Mesenchymal stem cell (in vitro differentiated cells and primary cell): ENCODE measurements at regions not wholly inside any gene's neighbourhood (a gene's known extent, or its start where the extent isn't known, plus 50 kb on each side); places are given as distances from the start of the nearest gene placed in this dataset.

Source experiments
- DNase-seq: peaks from one replicate; pipeline ENCODE4 v3.0.0-alpha.2; 2013
- H2AFZ ChIP-seq: one replicate; pipeline ENCODE4 v1.6.1; 2013; ENCODE audit warnings: low read depth, mild to moderate bottlenecking, control low read depth, inconsistent platforms, low read length, moderate library complexity
- H2AK5ac ChIP-seq: 2 replicates; pipeline ENCODE4 v1.6.1; 2013; ENCODE audit warnings: low read length, moderate library complexity, mild to moderate bottlenecking, inconsistent platforms; ENCODE audit not compliant: severe bottlenecking
- H2BK120ac ChIP-seq: one replicate; pipeline ENCODE4 v1.6.1; 2013; ENCODE audit warnings: low read depth, mild to moderate bottlenecking, inconsistent platforms, low read length, moderate library complexity
- H2BK12ac ChIP-seq, 2 experiments: one replicate each; pipeline ENCODE4 v1.6.1; 2013; ENCODE audit warnings: inconsistent platforms in 2 of 2, low read length in 2 of 2, mild to moderate bottlenecking in 2 of 2, moderate library complexity in 2 of 2, control low read depth in 1 of 2
- H2BK15ac ChIP-seq: one replicate; pipeline ENCODE4 v1.6.1; 2013; ENCODE audit warnings: mild to moderate bottlenecking, low read depth, inconsistent platforms; ENCODE audit not compliant: poor library complexity, severe bottlenecking
- H2BK5ac ChIP-seq: 2 replicates; pipeline ENCODE4 v1.6.1; 2013; ENCODE audit warnings: low read depth, mild to moderate bottlenecking, low read length, control low read depth, inconsistent platforms; ENCODE audit not compliant: poor library complexity, severe bottlenecking
- H3K14ac ChIP-seq, 2 experiments: one replicate each; pipeline ENCODE4 v1.6.1; 2013; ENCODE audit warnings: inconsistent platforms in 2 of 2, low read length in 2 of 2, control low read depth in 1 of 2, mild to moderate bottlenecking in 1 of 2, moderate library complexity in 1 of 2
- H3K18ac ChIP-seq, 2 experiments: one replicate each; pipeline ENCODE4 v1.6.1; 2013; ENCODE audit warnings: inconsistent platforms in 2 of 2, low read length in 2 of 2, control low read depth in 1 of 2, low read depth in 1 of 2, mild to moderate bottlenecking in 1 of 2
- H3K23ac ChIP-seq, 2 experiments: one replicate each; pipeline ENCODE4 v1.6.1; 2013; ENCODE audit warnings: inconsistent platforms in 2 of 2, low read length in 2 of 2, mild to moderate bottlenecking in 2 of 2, moderate library complexity in 2 of 2, control low read depth in 1 of 2
- H3K27ac ChIP-seq: 2 replicates; pipeline ENCODE4 v1.5.1; 2013; ENCODE audit warnings: mild to moderate bottlenecking, moderate library complexity, low read length, control low read depth, inconsistent platforms; ENCODE audit not compliant: poor library complexity, severe bottlenecking
- H3K27me3 ChIP-seq, 2 experiments: 2 replicates each; pipeline versions ENCODE4 v1.6.1 to v1.7.0; 2013; ENCODE audit warnings: low read length in 2 of 2, mild to moderate bottlenecking in 2 of 2, moderate library complexity in 2 of 2, control low read depth in 1 of 2, inconsistent platforms in 1 of 2; ENCODE audit not compliant: control insufficient read depth in 1 of 2, insufficient read depth in 1 of 2
- H3K36me3 ChIP-seq, 2 experiments: 2 replicates each; pipeline versions ENCODE4 v1.6.1 to v1.7.0; 2013; ENCODE audit warnings: low read length in 2 of 2, control low read depth in 1 of 2, inconsistent platforms in 1 of 2, low read depth in 1 of 2, mild to moderate bottlenecking in 1 of 2; ENCODE audit not compliant: insufficient read depth in 2 of 2, control insufficient read depth in 1 of 2
- H3K4ac ChIP-seq, 2 experiments: one replicate each; pipeline ENCODE4 v1.6.1; 2013; ENCODE audit warnings: inconsistent platforms in 2 of 2, low read length in 2 of 2, mild to moderate bottlenecking in 2 of 2, moderate library complexity in 2 of 2, control low read depth in 1 of 2, low read depth in 1 of 2
- H3K4me1 ChIP-seq: 2 replicates; pipeline ENCODE4 v1.6.1; 2013; ENCODE audit warnings: low read depth, low read length, control low read depth; ENCODE audit not compliant: control insufficient read depth, insufficient read depth
- H3K4me2 ChIP-seq: 2 replicates; pipeline ENCODE4 v1.6.1; 2013; ENCODE audit warnings: low read length, mild to moderate bottlenecking, inconsistent platforms; ENCODE audit not compliant: poor library complexity, severe bottlenecking
- H3K4me3 ChIP-seq, 2 experiments: 2 replicates each; pipeline versions ENCODE4 v1.5.1 to v1.7.0; 2013; ENCODE audit warnings: low read length in 2 of 2, mild to moderate bottlenecking in 2 of 2, control low read depth in 1 of 2, low read depth in 1 of 2; ENCODE audit not compliant: insufficient read depth in 1 of 2
- H3K79me1 ChIP-seq: replicated peaks from 2 replicates; pipeline ENCODE4 v1.6.1; 2013; ENCODE audit warnings: mild to moderate bottlenecking, control low read depth, low read length, inconsistent platforms; ENCODE audit not compliant: poor library complexity, severe bottlenecking
- H3K9ac ChIP-seq: 2 replicates; pipeline ENCODE4 v1.7.0; 2013; ENCODE audit warnings: mild to moderate bottlenecking, low read length, moderate library complexity
- H3K9me3 ChIP-seq: 2 replicates; pipeline ENCODE4 v1.7.0; 2013; ENCODE audit warnings: mild to moderate bottlenecking, low read length; ENCODE audit not compliant: control insufficient read depth
- H4K8ac ChIP-seq: one replicate; pipeline ENCODE4 v1.6.1; 2013; ENCODE audit warnings: inconsistent platforms, mild to moderate bottlenecking, low read length, moderate library complexity
- H4K91ac ChIP-seq: one replicate; pipeline ENCODE4 v1.6.1; 2013; ENCODE audit warnings: mild to moderate bottlenecking, low read length, inconsistent platforms
- WGBS: methylation state at CpG from one replicate; pipeline ENCODE4 v1.1.7; 2013; ENCODE audit warnings: mixed read lengths; 5-methylcytosine and 5-hydroxymethylcytosine counted together

GRCh38 chr5:125897089-125897488, 526.1 kb upstream of the GRAMD2B start:
- no peak overlapping the region for H2BK120ac ChIP-seq
- H4K8ac ChIP-seq: no peak overlapping the region
- no peak overlapping the region for H2AK5ac ChIP-seq
- no peak overlapping the region for H3K9ac ChIP-seq
- no peaks in the 10 kb centered on the region for H3K36me3 ChIP-seq
- no peaks in the 10 kb centered on the region for H3K79me1 ChIP-seq
- H3K4me2 ChIP-seq: no peak overlapping the region
- no peak overlapping the region for H2AFZ ChIP-seq
- H3K14ac ChIP-seq: no peak overlapping the region
- no peaks in the 10 kb centered on the region for H3K4me1 ChIP-seq
- no peak overlapping the region for H3K23ac ChIP-seq
- H3K4me3 ChIP-seq: no peak overlapping the region
- H2BK12ac ChIP-seq: no peak overlapping the region
- H3K27me3 ChIP-seq: no peaks in the 10 kb centered on the region
- no peak overlapping the region for H2BK5ac ChIP-seq
- H3K27ac ChIP-seq: no peak overlapping the region
- no peaks in the 10 kb centered on the region for H3K9me3 ChIP-seq
- no peak overlapping the region for H2BK15ac ChIP-seq
- no peak overlapping the region for H3K4ac ChIP-seq
- no peak overlapping the region for H4K91ac ChIP-seq
- DNase-seq: no peak
- H3K18ac ChIP-seq: no peak overlapping the region

- no peaks in the 10 kb centered on the region for H3K9me3 ChIP-seq
- H3K79me1 ChIP-seq: no peaks in the 10 kb centered on the region
- no peak overlapping the region for H4K8ac ChIP-seq
- no peak overlapping the region for H3K14ac ChIP-seq
- H3K18ac ChIP-seq: no peak overlapping the region
- no peaks in the 10 kb centered on the region for H3K27me3 ChIP-seq
- no peak overlapping the region for H3K23ac ChIP-seq
- H3K4ac ChIP-seq: no peak overlapping the region
- H3K27ac ChIP-seq: no peak overlapping the region
- WGBS: 100% methylated on average over 1 of the region's 2 CpGs
- DNase-seq: no peak
- H3K9ac ChIP-seq: no peak overlapping the region
- no peaks in the 10 kb centered on the region for H3K4me1 ChIP-seq
- H4K91ac ChIP-seq: no peak overlapping the region
- H2BK12ac ChIP-seq: no peak overlapping the region
- no peak overlapping the region for H2BK120ac ChIP-seq
- H3K4me2 ChIP-seq: no peak overlapping the region
- no peaks in the 10 kb centered on the region for H3K36me3 ChIP-seq
- H3K4me3 ChIP-seq: no peak overlapping the region
- H2BK15ac ChIP-seq: no peak overlapping the region
- no peak overlapping the region for H2AFZ ChIP-seq
- no peak overlapping the region for H2AK5ac ChIP-seq
- no peak overlapping the region for H2BK5ac ChIP-seq
Measured at GRCh38 chr5:125898851-125899405, 524.3 kb upstream of the GRAMD2B start.

- Histone ChIP-seq H3K4me2 (no peak overlapping the region), H2BK12ac (no peak overlapping the region), H4K8ac (no peak overlapping the region), H2BK120ac (no peak overlapping the region), H3K14ac (no peak overlapping the region), H2BK5ac (no peak overlapping the region), H3K27me3 (no peaks in the 10 kb centered on the region), H3K18ac (no peak overlapping the region), H3K36me3 (no peaks in the 10 kb centered on the region), H3K27ac (no peak overlapping the region), H3K9ac (no peak overlapping the region), H3K4me3 (no peak overlapping the region), H3K4ac (no peak overlapping the region), H3K4me1 (no peaks in the 10 kb centered on the region), H2AFZ (no peak overlapping the region), H2AK5ac (no peak overlapping the region), H3K23ac (no peak overlapping the region), H3K9me3 (peaks cover 54% of the 10 kb centered on the region), H2BK15ac (no peak overlapping the region), H4K91ac (no peak overlapping the region), H3K79me1 (no peaks in the 10 kb centered on the region)
- WGBS: 96% methylated on average over 1 of the region's 1 CpG
- no peak for DNase-seq
Measured at GRCh38 chr5:125912028-125912427, 511.2 kb upstream of the GRAMD2B start.

- H2BK15ac ChIP-seq: no peak overlapping the region
- H3K9me3 ChIP-seq: peaks cover 45% of the 10 kb centered on the region
- H3K79me1 ChIP-seq: no peaks in the 10 kb centered on the region
- H2AFZ ChIP-seq: no peak overlapping the region
- H3K23ac ChIP-seq: no peak overlapping the region
- no peak overlapping the region for H3K14ac ChIP-seq
- H2AK5ac ChIP-seq: no peak overlapping the region
- H3K4me1 ChIP-seq: no peaks in the 10 kb centered on the region
- no peak overlapping the region for H3K4me2 ChIP-seq
- DNase-seq: no peak
- H3K27ac ChIP-seq: no peak overlapping the region
- H3K36me3 ChIP-seq: no peaks in the 10 kb centered on the region
- no peak overlapping the region for H3K4ac ChIP-seq
- no peak overlapping the region for H4K8ac ChIP-seq
- no peak overlapping the region for H3K4me3 ChIP-seq
- H3K9ac ChIP-seq: no peak overlapping the region
- H4K91ac ChIP-seq: no peak overlapping the region
- H2BK5ac ChIP-seq: no peak overlapping the region
- 97% methylated on average over 2 of the region's 2 CpGs for WGBS
- H3K27me3 ChIP-seq: no peaks in the 10 kb centered on the region
- H2BK120ac ChIP-seq: no peak overlapping the region
- no peak overlapping the region for H2BK12ac ChIP-seq
- H3K18ac ChIP-seq: no peak overlapping the region
Measured at GRCh38 chr5:125913200-125913599, 510.0 kb upstream of the GRAMD2B start.
